ENCODE measurements at regions not wholly inside any gene's neighbourhood (a gene's known extent, or its start where the extent isn't known, plus 50 kb on each side); places are given as distances from the start of the nearest gene placed in this dataset.

DNA sequence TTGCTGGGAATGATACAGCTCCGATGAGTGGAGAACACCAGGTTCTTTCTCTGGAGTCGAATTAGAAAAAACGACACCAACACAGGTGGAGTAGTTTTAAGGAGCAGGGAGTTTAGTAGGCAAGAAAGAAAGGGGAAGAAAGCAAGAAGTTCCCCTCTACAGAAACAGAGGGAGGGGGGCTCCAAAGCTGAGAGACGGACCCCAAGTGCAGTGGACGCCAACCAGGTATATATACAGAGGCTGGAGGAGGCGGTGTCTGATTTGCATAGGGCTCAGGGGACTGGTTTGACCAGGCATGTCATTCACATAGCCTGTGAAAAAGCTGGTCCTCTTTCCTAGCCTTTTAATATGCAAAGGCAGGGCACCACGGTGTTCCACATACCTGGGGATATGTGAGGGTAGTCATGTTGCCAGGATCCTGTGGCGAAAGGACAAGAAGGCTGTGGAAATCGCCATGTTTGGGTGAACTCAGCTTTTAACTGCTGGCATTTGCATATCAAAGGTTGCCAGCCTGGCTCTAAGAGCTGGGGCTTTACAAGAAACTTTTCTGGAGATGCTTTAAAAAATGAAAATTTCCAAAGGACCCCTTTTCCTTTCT, 887.4 kb upstream of the EPHA6 start:
- TF ChIP-seq POLR2A (IDR thresholded peaks at IDR 0.05) (no peak), CTCF (IDR thresholded peaks at IDR 0.05) (no peak), EP300 (IDR thresholded peaks at IDR 0.05) (no peak), POLR2AphosphoS5 (IDR thresholded peaks at IDR 0.05) (no peak)
- H3K27me3 ChIP-seq, result no peaks in the 10 kb centered on the region
- no peak for DNase-seq (ENCODE audit: low spot score in 2 of 2)
- no peak overlapping the region for H3K27ac ChIP-seq
- 67% methylated on average over 9 of the region's 9 CpGs for WGBS
- H3K4me3 ChIP-seq, result no peak overlapping the region
- no peaks in the 10 kb centered on the region for H3K36me3 ChIP-seq
- H3K4me1 ChIP-seq, result peaks cover 11% of the 10 kb centered on the region
- no peaks in the 10 kb centered on the region for H3K9me3 ChIP-seq

DNA sequence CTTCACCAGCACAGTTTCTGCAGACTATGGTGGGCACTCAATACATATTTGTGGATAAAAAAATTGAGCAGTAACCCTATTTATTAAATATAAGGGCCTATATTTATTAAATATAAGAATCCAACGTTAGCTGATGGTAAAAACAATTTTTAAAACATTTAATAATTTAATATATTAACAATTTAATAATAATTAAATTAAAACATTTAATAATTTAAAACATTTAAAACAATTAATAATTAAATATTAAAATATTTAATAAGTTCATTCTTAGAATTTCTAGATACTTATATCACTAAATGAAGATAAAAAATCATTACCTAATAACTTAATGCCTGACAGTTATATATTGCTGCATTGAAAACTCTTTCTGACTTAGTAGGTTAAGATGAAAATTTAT, 880.2 kb upstream of the EPHA6 start:
- no peaks in the 10 kb centered on the region for H3K4me1 ChIP-seq
- 86% methylated on average over 1 of the region's 1 CpG for WGBS

DNA sequence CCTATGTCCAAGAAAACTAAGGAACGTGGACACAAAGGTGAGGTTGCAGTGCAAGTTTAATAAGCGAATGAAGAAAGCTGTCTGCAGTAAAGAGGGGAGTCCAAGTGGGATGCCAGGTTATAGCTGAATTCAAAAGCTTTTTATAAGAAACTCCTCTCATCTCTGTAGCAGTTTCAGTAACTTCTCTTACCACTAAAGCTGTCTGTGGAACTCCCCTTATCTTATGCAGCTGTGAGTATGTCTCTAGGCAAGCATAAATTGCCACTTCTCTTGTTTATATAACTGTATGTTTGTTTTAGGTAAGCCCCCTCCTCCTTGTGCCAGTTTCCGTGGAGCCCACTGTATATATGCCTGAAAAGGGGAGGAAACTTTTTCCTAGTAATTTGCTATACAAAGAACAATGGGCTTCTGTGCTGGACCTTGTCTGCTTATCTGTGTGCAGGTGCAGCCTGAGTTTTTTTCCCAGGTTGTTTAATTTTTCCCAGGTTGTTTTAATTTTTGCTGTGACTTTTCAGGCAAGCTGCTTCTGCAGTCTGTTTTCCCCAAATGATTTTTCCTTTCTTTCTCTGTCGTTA, 875.1 kb upstream of the EPHA6 start:
- H3K9me3 ChIP-seq, result no peaks in the 10 kb centered on the region
- H3K4me1 ChIP-seq, result no peaks in the 10 kb centered on the region
- no peaks in the 10 kb centered on the region for H3K27me3 ChIP-seq
- 81% methylated on average over 4 of the region's 4 CpGs for WGBS
- no peak overlapping the region for H3K27ac ChIP-seq
- DNase-seq (ENCODE audit: low spot score in 2 of 2), result no peak
- H3K4me3 ChIP-seq, result no peak overlapping the region
- TF ChIP-seq CTCF (IDR thresholded peaks at IDR 0.05) (no peak), EP300 (IDR thresholded peaks at IDR 0.05) (no peak), POLR2AphosphoS5 (IDR thresholded peaks at IDR 0.05) (no peak), POLR2A (IDR thresholded peaks at IDR 0.05) (no peak)
- H3K36me3 ChIP-seq, result no peaks in the 10 kb centered on the region

More for the DNA sequence above, 880.2 kb upstream of the EPHA6 start:
- no peaks in the 10 kb centered on the region for H3K36me3 ChIP-seq
- H3K4me3 ChIP-seq, result no peak overlapping the region
- no peak overlapping the region for H3K27ac ChIP-seq
- TF ChIP-seq CTCF (IDR thresholded peaks at IDR 0.05) (no peak), POLR2AphosphoS5 (IDR thresholded peaks at IDR 0.05) (no peak), EP300 (IDR thresholded peaks at IDR 0.05) (no peak), POLR2A (IDR thresholded peaks at IDR 0.05) (no peak)
- no peaks in the 10 kb centered on the region for H3K27me3 ChIP-seq
- no peak for DNase-seq (ENCODE audit: low spot score in 2 of 2)
- H3K9me3 ChIP-seq, result no peaks in the 10 kb centered on the region

DNA sequence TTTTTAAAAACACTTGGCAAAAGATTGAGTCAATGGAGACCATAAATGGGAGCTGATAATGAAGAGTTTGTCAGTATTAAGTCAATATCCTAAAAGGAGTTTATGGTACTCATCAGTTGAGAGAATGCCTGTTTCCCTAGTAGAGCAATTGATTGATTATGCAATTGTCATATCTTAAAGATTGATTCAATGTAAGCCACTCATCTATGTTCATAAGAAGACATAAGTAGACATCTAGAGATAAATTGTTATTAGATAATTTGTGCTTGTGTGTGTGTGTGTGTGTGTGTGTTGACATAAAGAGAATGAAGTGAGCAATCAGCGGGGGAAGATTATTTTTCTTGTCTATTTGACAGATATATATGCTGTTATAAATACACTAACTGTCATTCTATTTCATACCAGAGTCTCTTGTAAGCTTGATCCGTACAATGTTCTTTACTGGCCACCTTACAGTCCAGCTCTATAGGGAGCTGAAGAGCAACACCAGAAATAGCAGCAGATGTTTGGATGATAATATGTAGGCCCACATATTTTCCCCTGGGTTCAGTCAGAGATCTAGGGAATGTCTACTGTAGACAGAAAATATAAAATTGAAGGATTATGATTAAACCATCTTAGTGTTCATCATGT, 848.6 kb upstream of the EPHA6 start:
- Histone ChIP-seq H3K27ac (no peak overlapping the region), H3K4me1 (peaks cover under 1% of the 10 kb centered on the region), H3K4me3 (no peak overlapping the region), H3K27me3 (no peaks in the 10 kb centered on the region), H3K36me3 (no peaks in the 10 kb centered on the region), H3K9me3 (no peaks in the 10 kb centered on the region)
- 83% methylated on average over 2 of the region's 2 CpGs for WGBS
- no peak for TF ChIP-seq POLR2A (IDR thresholded peaks at IDR 0.05)
- DNase-seq (ENCODE audit: low spot score in 2 of 2), result no peak

DNA sequence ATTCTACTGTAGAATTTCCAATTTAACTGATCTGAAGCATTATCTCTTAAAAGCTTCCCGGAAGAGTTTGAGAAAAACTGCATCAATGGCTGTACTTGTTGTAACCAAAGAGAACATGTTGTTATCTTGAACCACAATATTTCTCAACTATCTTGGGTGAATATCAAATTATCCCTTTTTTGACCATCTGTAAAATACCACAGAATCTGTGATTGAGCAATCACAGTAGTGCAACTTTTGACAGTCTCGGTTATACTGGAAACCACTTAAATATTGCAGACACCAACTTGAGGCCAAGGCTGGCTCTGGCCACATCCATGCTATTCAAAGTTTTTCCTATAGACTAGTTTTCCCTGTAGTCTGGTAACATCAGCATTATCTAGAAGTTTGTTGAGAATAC, 842.8 kb upstream of the EPHA6 start:
- no peak overlapping the region for H3K4me3 ChIP-seq
- 71% methylated on average over 2 of the region's 2 CpGs for WGBS
- H3K4me1 ChIP-seq, result peaks cover 3% of the 10 kb centered on the region
- no peak for DNase-seq (ENCODE audit: low spot score in 2 of 2)
- no peaks in the 10 kb centered on the region for H3K27me3 ChIP-seq
- H3K9me3 ChIP-seq, result no peaks in the 10 kb centered on the region
- peak overlapping the region; percentile 71 for H3K27ac ChIP-seq
- H3K36me3 ChIP-seq, result no peaks in the 10 kb centered on the region
- TF ChIP-seq EP300 (IDR thresholded peaks at IDR 0.05) (no peak), CTCF (IDR thresholded peaks at IDR 0.05) (no peak), POLR2A (IDR thresholded peaks at IDR 0.05) (no peak), POLR2AphosphoS5 (IDR thresholded peaks at IDR 0.05) (no peak)
